Tibial nerve (tissue), 4 donors: ENCODE measurements at regions not wholly inside any gene's neighbourhood (a gene's known extent, or its start where the extent isn't known, plus 50 kb on each side); places are given as distances from the start of the nearest gene placed in this dataset.

Source experiments
- DNase-seq, 2 donors: peaks; one replicate each; pipeline ENCODE4 v3.0.0-alpha.2; 2019; ENCODE audit warnings: low spot score in 2 of 2
- H3K27ac ChIP-seq, 4 donors: fragments of 200-600 bp; sonication (generic) in 3 of 4; one replicate each; pipeline ENCODE4 v1.5.1; 2017 to 2019; ENCODE audit warnings: mild to moderate bottlenecking in 1 of 4
- H3K27me3 ChIP-seq, 2 donors: fragments of 200-600 bp; sonication (generic) in 1 of 2; one replicate each; pipeline versions ENCODE4 v1.5.1 to v1.6.0; 2017 to 2019
- H3K36me3 ChIP-seq, 3 donors: fragments of 200-600 bp; sonication (generic); one replicate each; pipeline ENCODE4 v1.5.1; 2018 to 2019
- H3K4me1 ChIP-seq, 4 donors: fragments of 200-600 bp; sonication (generic) in 3 of 4; one replicate each; pipeline ENCODE4 v1.5.1; 2017 to 2019
- H3K4me3 ChIP-seq, 4 donors: fragments of 200-600 bp; sonication (generic) in 3 of 4; one replicate each; pipeline ENCODE4 v1.5.1; 2017 to 2019; ENCODE audit warnings: mild to moderate bottlenecking in 1 of 4, moderate library complexity in 1 of 4
- H3K9me3 ChIP-seq, 4 donors: fragments of 200-600 bp; sonication (generic) in 3 of 4; one replicate each; pipeline ENCODE4 v1.5.1; 2017 to 2019
- CTCF ChIP-seq, 5 experiments: fragments of 200-600 bp in 3 of 5; fragments of 450-650 bp in 2 of 5; sonication (generic) in 3 of 5; IDR thresholded peaks; one replicate each; pipeline ENCODE4 v1.5.1; 2016 to 2019; ENCODE audit warnings: antibody characterized with exemption in 5 of 5, mild to moderate bottlenecking in 3 of 5, moderate library complexity in 2 of 5
- EP300 ChIP-seq, 2 donors: sonication (generic); formaldehyde crosslinking; IDR thresholded peaks; one replicate each; pipeline ENCODE4 v1.6.1; 2017; ENCODE audit warnings: antibody characterized with exemption in 2 of 2, mild to moderate bottlenecking in 1 of 2
- POLR2A ChIP-seq, 2 donors: fragments of 450-650 bp; IDR thresholded peaks; one replicate each; pipeline ENCODE4 v1.6.1; 2017; ENCODE audit warnings: antibody characterized with exemption in 2 of 2, mild to moderate bottlenecking in 2 of 2, moderate library complexity in 2 of 2
- WGBS, 2 donors: methylation state at CpG; one replicate each; pipeline ENCODE4 v1.1.5; 2018; 5-methylcytosine and 5-hydroxymethylcytosine counted together

GRCh38 chr1:5812295-5812694 is 179.9 kb downstream of the NPHP4 start:
- Histone ChIP-seq H3K27me3 (no peaks in the 10 kb centered on the region), H3K27ac (no peak overlapping the region), H3K9me3 (peaks cover 0 to 14% (median 0%) of the 10 kb centered on the region in 4 donors), H3K4me1 (no peaks in the 10 kb centered on the region), H3K4me3 (no peak overlapping the region), H3K36me3 (no peaks in the 10 kb centered on the region)
- TF ChIP-seq CTCF (IDR thresholded peaks at IDR 0.05) = no peak
- TF ChIP-seq EP300 (IDR thresholded peaks at IDR 0.05) = no peak
- TF ChIP-seq POLR2A (IDR thresholded peaks at IDR 0.05) = no peak
- no peak for DNase-seq
- WGBS, 2 donors = 68 to 83% methylated on average over 2 of the region's 2 CpGs

GRCh38 chr1:5811419-5811818 is 180.8 kb downstream of the NPHP4 start:
- Histone ChIP-seq H3K4me1 (no peaks in the 10 kb centered on the region), H3K36me3 (no peaks in the 10 kb centered on the region), H3K9me3 (peaks cover 0 to 14% (median 0%) of the 10 kb centered on the region in 4 donors), H3K27ac (no peak overlapping the region), H3K4me3 (no peak overlapping the region), H3K27me3 (no peaks in the 10 kb centered on the region)
- TF ChIP-seq EP300 (IDR thresholded peaks at IDR 0.05) = no peak
- no peak for TF ChIP-seq CTCF (IDR thresholded peaks at IDR 0.05)
- TF ChIP-seq POLR2A (IDR thresholded peaks at IDR 0.05) = no peak
- DNase-seq = no peak
- 36 to 37% methylated on average over 9 to 11 of the region's 11 CpGs for WGBS, 2 donors

- Histone ChIP-seq H3K27me3 (no peaks in the 10 kb centered on the region), H3K4me3 (no peak overlapping the region), H3K9me3 (peaks cover 0 to 14% (median 0%) of the 10 kb centered on the region in 4 donors), H3K27ac (no peak overlapping the region), H3K36me3 (no peaks in the 10 kb centered on the region), H3K4me1 (no peaks in the 10 kb centered on the region)
- WGBS, 2 donors = 59 to 65% methylated on average over 11 of the region's 11 CpGs
- DNase-seq = no peak
- TF ChIP-seq CTCF (IDR thresholded peaks at IDR 0.05) (no peak), POLR2A (IDR thresholded peaks at IDR 0.05) (no peak), EP300 (IDR thresholded peaks at IDR 0.05) (no peak)
Measured at GRCh38 chr1:5810553-5811270, 181.5 kb downstream of the NPHP4 start.

- Histone ChIP-seq H3K4me3 (no peak overlapping the region), H3K4me1 (no peaks in the 10 kb centered on the region), H3K9me3 (peaks cover 0 to 14% (median 0%) of the 10 kb centered on the region in 4 donors), H3K27ac (no peak overlapping the region), H3K36me3 (no peaks in the 10 kb centered on the region), H3K27me3 (no peaks in the 10 kb centered on the region)
- TF ChIP-seq POLR2A (IDR thresholded peaks at IDR 0.05) (no peak), CTCF (IDR thresholded peaks at IDR 0.05) (no peak), EP300 (IDR thresholded peaks at IDR 0.05) (no peak)
- no peak for DNase-seq
- 85 to 92% methylated on average over 16 of the region's 16 CpGs for WGBS, 2 donors
Measured at GRCh38 chr1:5810131-5810530, 182.1 kb downstream of the NPHP4 start.

GRCh38 chr1:5809207-5809788 is 182.9 kb downstream of the NPHP4 start:
- Histone ChIP-seq H3K9me3 (peaks cover 0 to 14% (median 0%) of the 10 kb centered on the region in 4 donors), H3K36me3 (no peaks in the 10 kb centered on the region), H3K27me3 (no peaks in the 10 kb centered on the region), H3K27ac (no peak overlapping the region), H3K4me3 (no peak overlapping the region), H3K4me1 (no peaks in the 10 kb centered on the region)
- 88 to 97% methylated on average over 9 of the region's 9 CpGs for WGBS, 2 donors
- DNase-seq = no peak
- no peak for TF ChIP-seq POLR2A (IDR thresholded peaks at IDR 0.05)
- no peak for TF ChIP-seq CTCF (IDR thresholded peaks at IDR 0.05)
- TF ChIP-seq EP300 (IDR thresholded peaks at IDR 0.05) = no peak
